MCF 10A (cell line): ENCODE measurements at regions not wholly inside any gene's neighbourhood (a gene's known extent, or its start where the extent isn't known, plus 50 kb on each side); places are given as distances from the start of the nearest gene placed in this dataset.

Source experiments
- BruUV-seq: library from RNA; stranded (reverse); fragments of 400-500 nt; replicated peaks from 2 replicates; lab custom pipeline; 2021; lab: Mats Ljungman, UMichigan
- CTCF ChIA-PET: fragments of 300-600 bp; sonication (Branson Sonifier 250); formaldehyde crosslinking; extraction: SDS; loops from one replicate; lab custom pipeline; 2021; ENCODE audit warnings: antibody characterized with exemption, inconsistent platforms; lab: Yijun Ruan, JAX
- POLR2A ChIA-PET: fragments of 300-600, 350-650 bp; sonication (Branson Sonifier 250); formaldehyde crosslinking; extraction: SDS; loops from one replicate; lab custom pipeline; 2020; ENCODE audit warnings: antibody characterized with exemption, inconsistent platforms; lab: Yijun Ruan, JAX
- DNase-seq: peaks from one replicate; pipeline ENCODE4 v3.0.0-alpha.2; 2018; ENCODE audit not compliant: unreplicated experiment
- H3K27ac Mint-ChIP-seq: one replicate; pipeline ENCODE4 v1.8.0; 2022; ENCODE audit warnings: mild to moderate bottlenecking, low read depth, mixed read lengths; ENCODE audit not compliant: unreplicated experiment
- H3K27me3 Mint-ChIP-seq: one replicate; pipeline ENCODE4 v1.8.0; 2022; ENCODE audit warnings: mixed read lengths; ENCODE audit not compliant: insufficient read depth, unreplicated experiment
- H3K36me3 Mint-ChIP-seq: one replicate; pipeline ENCODE4 v1.8.0; 2022; ENCODE audit warnings: mild to moderate bottlenecking, moderate library complexity, mixed read lengths; ENCODE audit not compliant: insufficient read depth, unreplicated experiment
- H3K4me1 Mint-ChIP-seq: one replicate; pipeline ENCODE4 v1.8.0; 2022; ENCODE audit warnings: mixed read lengths; ENCODE audit not compliant: insufficient read depth, unreplicated experiment
- H3K4me3 Mint-ChIP-seq: one replicate; pipeline ENCODE4 v1.8.0; 2022; ENCODE audit warnings: mild to moderate bottlenecking, moderate library complexity, mixed read lengths; ENCODE audit not compliant: unreplicated experiment
- H3K9me3 Mint-ChIP-seq: one replicate; pipeline ENCODE4 v1.8.0; 2022; ENCODE audit warnings: mixed read lengths; ENCODE audit not compliant: unreplicated experiment
- intact Hi-C: fragments of 100-400 bp; cut with micrococcal nuclease; formaldehyde crosslinking; loops from 2 replicates; pipeline ENCODE4 v1.14.1; 2022
- TF ChIP-seq, protein P1 (sequence below): fragments of 200-600 bp; IDR thresholded peaks from one replicate; pipeline ENCODE4 v1.8.0; 2022; ENCODE audit warnings: antibody characterized with exemption, mild to moderate bottlenecking; ENCODE audit not compliant: unreplicated experiment

DNA sequence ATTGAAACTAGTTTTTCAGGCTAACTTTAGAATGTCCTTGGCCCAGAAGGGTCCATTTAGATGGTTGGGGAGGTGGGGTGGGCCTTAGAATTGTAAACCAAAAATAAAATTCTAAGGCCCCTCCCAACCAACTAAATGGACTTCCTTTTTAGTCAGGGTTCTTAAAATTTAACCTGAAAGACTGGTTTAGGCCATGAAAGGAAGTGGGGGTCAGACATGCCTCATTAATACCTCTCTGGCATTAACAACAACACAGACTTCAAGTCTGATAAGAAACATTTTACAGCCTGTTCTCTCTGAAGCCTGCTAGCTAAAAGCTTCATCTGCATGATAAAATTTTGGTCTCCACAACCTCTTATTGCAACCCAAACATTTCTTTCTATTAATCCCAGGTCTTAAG lies 65.5 kb upstream of the TNC start:
- Mint-ChIP-seq H3K27me3 (no peaks in the 10 kb centered on the region), H3K4me3 (no peak overlapping the region), H3K9me3 (no peaks in the 10 kb centered on the region), H3K4me1 (no peaks in the 10 kb centered on the region), H3K36me3 (no peaks in the 10 kb centered on the region), H3K27ac (no peak overlapping the region)
- POLR2A ChIA-PET: no interaction called here
- CTCF ChIA-PET: no interaction called here
- no peak for DNase-seq
- intact Hi-C loops: no loop called here
- TF ChIP-seq, protein P1, sequence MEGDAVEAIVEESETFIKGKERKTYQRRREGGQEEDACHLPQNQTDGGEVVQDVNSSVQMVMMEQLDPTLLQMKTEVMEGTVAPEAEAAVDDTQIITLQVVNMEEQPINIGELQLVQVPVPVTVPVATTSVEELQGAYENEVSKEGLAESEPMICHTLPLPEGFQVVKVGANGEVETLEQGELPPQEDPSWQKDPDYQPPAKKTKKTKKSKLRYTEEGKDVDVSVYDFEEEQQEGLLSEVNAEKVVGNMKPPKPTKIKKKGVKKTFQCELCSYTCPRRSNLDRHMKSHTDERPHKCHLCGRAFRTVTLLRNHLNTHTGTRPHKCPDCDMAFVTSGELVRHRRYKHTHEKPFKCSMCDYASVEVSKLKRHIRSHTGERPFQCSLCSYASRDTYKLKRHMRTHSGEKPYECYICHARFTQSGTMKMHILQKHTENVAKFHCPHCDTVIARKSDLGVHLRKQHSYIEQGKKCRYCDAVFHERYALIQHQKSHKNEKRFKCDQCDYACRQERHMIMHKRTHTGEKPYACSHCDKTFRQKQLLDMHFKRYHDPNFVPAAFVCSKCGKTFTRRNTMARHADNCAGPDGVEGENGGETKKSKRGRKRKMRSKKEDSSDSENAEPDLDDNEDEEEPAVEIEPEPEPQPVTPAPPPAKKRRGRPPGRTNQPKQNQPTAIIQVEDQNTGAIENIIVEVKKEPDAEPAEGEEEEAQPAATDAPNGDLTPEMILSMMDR: no peak
- no TSS peak for BruUV-seq

DNA sequence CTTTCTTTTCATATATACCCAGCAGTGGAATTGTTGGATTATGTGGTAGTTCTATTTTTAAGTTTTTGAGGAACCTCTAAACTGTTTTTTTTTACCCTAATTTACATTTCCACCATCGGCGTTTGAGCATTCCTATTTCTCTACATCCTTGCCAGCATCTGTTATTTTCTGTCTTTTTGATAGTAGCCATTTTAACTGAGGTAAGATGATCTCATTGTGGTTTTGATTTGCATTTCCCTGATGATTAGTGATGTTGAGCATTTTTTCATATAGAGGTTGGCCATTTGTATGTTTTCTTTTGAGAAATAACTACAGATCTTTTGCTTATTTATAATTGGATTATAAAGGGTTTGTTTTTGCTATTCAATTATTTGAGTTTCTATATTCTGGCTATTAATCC lies 71.7 kb upstream of the TNC start:
- DNase-seq: no peak
- Mint-ChIP-seq H3K27ac (no peak overlapping the region), H3K36me3 (no peaks in the 10 kb centered on the region), H3K4me3 (no peak overlapping the region), H3K9me3 (peaks cover 8% of the 10 kb centered on the region), H3K27me3 (no peaks in the 10 kb centered on the region), H3K4me1 (no peaks in the 10 kb centered on the region)
- TF ChIP-seq, protein P1: no peak
- BruUV-seq: no TSS peak
- intact Hi-C loops: no loop called here
- ChIA-PET POLR2A (no interaction called here), CTCF (no interaction called here)

DNA sequence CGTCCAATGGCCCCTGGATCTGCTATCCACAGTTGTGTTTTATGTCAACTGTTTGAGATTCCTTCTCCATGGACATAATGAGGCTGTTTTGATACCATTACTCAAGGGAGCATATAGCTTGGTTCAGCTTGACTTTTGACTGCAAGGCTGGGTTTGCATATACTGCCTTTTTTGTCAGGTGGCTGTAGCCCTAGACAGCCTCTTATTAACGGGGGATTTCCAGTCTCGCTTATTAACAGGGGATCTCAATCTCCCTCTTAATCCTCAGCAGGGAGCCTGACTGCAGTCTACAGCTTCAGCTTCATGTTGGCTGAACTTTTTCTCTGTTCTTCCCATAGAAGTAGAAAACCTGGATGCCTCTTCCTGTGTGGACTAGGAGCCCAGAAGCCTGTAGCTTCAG lies 73.7 kb upstream of the TNC start:
- no peak for DNase-seq
- intact Hi-C loops: no loop called here
- Mint-ChIP-seq H3K27ac (no peak overlapping the region), H3K36me3 (no peaks in the 10 kb centered on the region), H3K9me3 (peaks cover 15% of the 10 kb centered on the region), H3K4me3 (no peak overlapping the region), H3K4me1 (no peaks in the 10 kb centered on the region), H3K27me3 (no peaks in the 10 kb centered on the region)
- ChIA-PET CTCF (interaction anchor here (0.5 kb wide), 1 partner anchor 157 kb away, joined by 3 read pairs; no protein-coding TSS in a partner anchor), POLR2A (no interaction called here)
- no TSS peak for BruUV-seq
- TF ChIP-seq, protein P1: no peak

DNA sequence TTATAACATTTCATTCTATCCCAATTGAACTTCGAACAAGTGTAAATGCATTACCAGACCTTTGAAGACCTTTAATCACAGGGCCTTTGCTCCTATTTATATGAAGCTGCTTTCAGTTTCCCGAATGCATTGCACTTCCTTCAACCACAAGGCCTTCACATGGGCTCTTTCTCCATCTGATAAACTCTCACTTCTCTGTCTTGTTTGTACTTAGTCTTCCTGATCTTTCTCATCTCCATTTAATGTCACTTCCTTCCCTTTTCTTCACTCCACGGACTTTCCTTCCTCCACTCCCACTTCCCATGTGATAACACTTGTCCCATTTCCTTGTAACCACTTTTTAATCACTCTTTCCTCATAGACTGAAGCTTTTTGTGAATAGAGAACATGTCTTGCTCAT lies 74.3 kb upstream of the TNC start:
- no peak for DNase-seq
- H3K27me3 Mint-ChIP-seq: no peaks in the 10 kb centered on the region
- BruUV-seq: no TSS peak
- ChIA-PET POLR2A (no interaction called here), CTCF (interaction anchor here (0.5 kb wide), 1 partner anchor 158 kb away, joined by 3 read pairs; no protein-coding TSS in a partner anchor)
- H3K36me3 Mint-ChIP-seq: no peaks in the 10 kb centered on the region
- TF ChIP-seq, protein P1: no peak
- H3K9me3 Mint-ChIP-seq: peaks cover 15% of the 10 kb centered on the region
- H3K4me3 Mint-ChIP-seq: no peak overlapping the region
- H3K27ac Mint-ChIP-seq: no peak overlapping the region
- no peaks in the 10 kb centered on the region for H3K4me1 Mint-ChIP-seq
- intact Hi-C loops: no loop called here
